ENCODE measurements at regions not wholly inside any gene's neighbourhood (a gene's known extent, or its start where the extent isn't known, plus 50 kb on each side); places are given as distances from the start of the nearest gene placed in this dataset.

DNA sequence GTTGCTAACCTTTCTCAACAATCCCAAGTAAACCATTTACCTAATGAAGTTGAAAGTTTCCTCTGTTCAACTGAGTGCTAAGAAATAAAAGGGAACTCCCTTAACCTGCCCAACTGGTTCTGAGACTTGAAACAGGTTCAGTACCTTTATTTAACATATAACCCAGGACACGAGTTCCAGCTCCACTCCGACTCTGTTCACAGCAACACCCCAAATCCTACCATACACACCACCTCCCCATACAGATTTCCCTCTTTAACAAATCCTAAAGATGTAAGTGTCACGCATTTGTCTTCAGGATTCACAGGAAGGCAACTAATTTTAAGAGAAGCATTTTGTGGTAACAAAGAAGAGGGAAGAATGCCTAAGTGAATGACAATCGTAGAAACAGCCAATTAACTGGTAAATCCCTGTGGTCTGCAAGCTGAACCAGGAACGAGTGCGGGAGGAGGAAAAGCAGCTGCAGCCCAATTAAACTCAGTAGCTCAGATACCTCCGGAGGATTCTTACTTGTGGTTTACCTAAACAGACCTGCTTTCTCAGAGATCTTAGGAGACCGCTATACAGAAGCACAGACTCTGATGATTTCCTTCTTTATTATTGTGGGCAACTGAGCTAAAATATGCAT, 134.5 kb upstream of the MAGI3 start:
- Histone ChIP-seq H3K4me1 (ENCODE audit: control insufficient read depth in 3 of 3, insufficient read depth in 2 of 3, low read depth in 1 of 3, low read length in 2 of 3) (peaks cover 0 to 36% (median 0%) of the 10 kb centered on the region in 3 donors), H3K27ac (ENCODE audit: low read depth in 1 of 3, low read length in 2 of 3) (peak overlapping the region in 2 of 3 donors; percentile 74), H3K36me3 (ENCODE audit: control insufficient read depth in 3 of 3, insufficient read depth in 2 of 3, low read depth in 1 of 3, low read length in 3 of 3) (no peaks in the 10 kb centered on the region), H3K4me3 (ENCODE audit: low read depth in 1 of 3, low read length in 3 of 3) (no peak overlapping the region), H3K27me3 (ENCODE audit: control insufficient read depth in 3 of 3, insufficient read depth in 3 of 3, low read length in 3 of 3) (no peaks in the 10 kb centered on the region), H3K9me3 (ENCODE audit: control insufficient read depth in 2 of 2, insufficient read depth in 1 of 2, low read depth in 1 of 2, low read length in 1 of 2) (no peaks in the 10 kb centered on the region)
- DNase-seq (peak; percentile 87 to 90), FAIRE-seq (no peak)
- WGBS, 3 donors, result 17 to 40% (median 26%) methylated on average over 8 of the region's 8 CpGs

DNA sequence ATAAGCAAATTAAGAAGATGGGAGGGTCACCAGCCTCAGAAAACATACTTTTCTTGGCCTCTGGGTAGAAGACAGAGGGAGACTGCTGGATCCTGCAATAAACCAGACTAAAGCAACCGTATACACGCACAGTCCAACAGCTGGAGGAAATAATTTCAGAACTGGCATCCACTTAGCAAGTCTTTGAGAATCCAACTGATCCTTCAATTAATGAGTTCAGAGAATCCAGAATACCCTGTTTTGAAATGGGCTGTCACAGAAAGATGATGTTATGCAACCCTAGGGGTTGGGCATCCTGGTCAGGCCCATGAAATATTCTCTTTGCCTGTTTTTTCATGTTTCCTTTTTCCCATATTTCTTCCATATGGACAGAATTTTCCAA, 134.0 kb upstream of the MAGI3 start:
- FAIRE-seq (no peak), DNase-seq (peak; percentile 32 to 50)
- Histone ChIP-seq H3K4me3 (ENCODE audit: low read depth in 1 of 3, low read length in 3 of 3) (no peak overlapping the region), H3K9me3 (ENCODE audit: control insufficient read depth in 2 of 2, insufficient read depth in 1 of 2, low read depth in 1 of 2, low read length in 1 of 2) (no peaks in the 10 kb centered on the region), H3K27me3 (ENCODE audit: control insufficient read depth in 3 of 3, insufficient read depth in 3 of 3, low read length in 3 of 3) (no peaks in the 10 kb centered on the region), H3K36me3 (ENCODE audit: control insufficient read depth in 3 of 3, insufficient read depth in 2 of 3, low read depth in 1 of 3, low read length in 3 of 3) (no peaks in the 10 kb centered on the region), H3K27ac (ENCODE audit: low read depth in 1 of 3, low read length in 2 of 3) (peak overlapping the region in 1 of 3 donors; percentile 74), H3K4me1 (ENCODE audit: control insufficient read depth in 3 of 3, insufficient read depth in 2 of 3, low read depth in 1 of 3, low read length in 2 of 3) (peaks cover 0 to 36% (median 0%) of the 10 kb centered on the region in 3 donors)
- WGBS, 3 donors, result 21 to 49% (median 42%) methylated on average over 2 of the region's 2 CpGs

DNA sequence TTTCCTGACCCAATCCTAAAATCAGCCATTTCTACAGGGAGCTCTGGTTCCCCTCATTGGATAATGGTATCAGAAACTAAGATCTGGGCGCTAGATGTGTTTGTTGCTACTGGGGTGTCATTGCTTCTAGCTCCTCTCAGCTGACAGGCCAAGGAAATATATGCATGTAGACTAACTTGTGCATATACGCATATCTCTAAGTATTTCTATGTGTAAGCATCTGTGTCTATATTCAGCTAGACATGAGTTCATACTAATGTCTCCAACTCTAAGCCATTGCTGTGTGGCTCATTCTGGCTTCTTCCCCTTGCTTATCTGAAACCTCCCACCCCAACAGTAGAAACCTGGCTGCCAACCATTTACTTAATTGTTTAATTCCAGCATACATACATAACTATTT, 130.3 kb upstream of the MAGI3 start:
- Histone ChIP-seq H3K4me1 (ENCODE audit: control insufficient read depth in 3 of 3, insufficient read depth in 2 of 3, low read depth in 1 of 3, low read length in 2 of 3) (peaks cover 0 to 16% (median 0%) of the 10 kb centered on the region in 3 donors), H3K27ac (ENCODE audit: low read depth in 1 of 3, low read length in 2 of 3) (no peak overlapping the region), H3K27me3 (ENCODE audit: control insufficient read depth in 3 of 3, insufficient read depth in 3 of 3, low read length in 3 of 3) (no peaks in the 10 kb centered on the region), H3K9me3 (ENCODE audit: control insufficient read depth in 2 of 2, insufficient read depth in 1 of 2, low read depth in 1 of 2, low read length in 1 of 2) (no peaks in the 10 kb centered on the region), H3K36me3 (ENCODE audit: control insufficient read depth in 3 of 3, insufficient read depth in 2 of 3, low read depth in 1 of 3, low read length in 3 of 3) (no peaks in the 10 kb centered on the region), H3K4me3 (ENCODE audit: low read depth in 1 of 3, low read length in 3 of 3) (no peak overlapping the region)
- FAIRE-seq (no peak), DNase-seq (no peak)
- 89 to 96% (median 90%) methylated on average over 2 of the region's 2 CpGs for WGBS, 3 donors

DNA sequence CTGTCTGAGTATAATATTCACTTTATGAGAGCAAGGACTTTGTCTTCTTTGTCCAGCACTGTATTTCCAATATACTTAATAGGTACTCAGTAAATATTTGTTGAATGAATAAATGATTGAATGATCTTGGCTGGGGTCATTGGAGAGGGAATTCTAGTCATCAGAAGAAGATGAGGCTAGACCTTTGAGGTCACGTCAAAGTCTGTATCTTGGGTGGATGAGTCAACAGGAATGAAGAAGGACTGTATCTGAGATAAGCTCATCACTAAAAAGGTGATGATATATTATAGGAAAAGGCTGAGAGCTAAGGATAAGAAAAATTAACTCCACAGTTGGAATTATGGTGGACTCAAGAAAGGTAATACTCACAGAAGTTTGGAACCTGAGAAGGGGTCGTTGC, 125.1 kb upstream of the MAGI3 start:
- no peak overlapping the region for H3K4me3 ChIP-seq (ENCODE audit: low read depth in 1 of 3, low read length in 3 of 3)
- no peak overlapping the region for H3K27ac ChIP-seq (ENCODE audit: low read depth in 1 of 3, low read length in 2 of 3)
- H3K36me3 ChIP-seq (ENCODE audit: control insufficient read depth in 3 of 3, insufficient read depth in 2 of 3, low read depth in 1 of 3, low read length in 3 of 3), result no peaks in the 10 kb centered on the region
- no peaks in the 10 kb centered on the region for H3K9me3 ChIP-seq (ENCODE audit: control insufficient read depth in 2 of 2, insufficient read depth in 1 of 2, low read depth in 1 of 2, low read length in 1 of 2)
- H3K4me1 ChIP-seq (ENCODE audit: control insufficient read depth in 3 of 3, insufficient read depth in 2 of 3, low read depth in 1 of 3, low read length in 2 of 3), result no peaks in the 10 kb centered on the region
- 80 to 85% (median 85%) methylated on average over 2 of the region's 2 CpGs for WGBS, 3 donors
- H3K27me3 ChIP-seq (ENCODE audit: control insufficient read depth in 3 of 3, insufficient read depth in 3 of 3, low read length in 3 of 3), result no peaks in the 10 kb centered on the region
- no peak for DNase-seq
- no peak for FAIRE-seq

DNA sequence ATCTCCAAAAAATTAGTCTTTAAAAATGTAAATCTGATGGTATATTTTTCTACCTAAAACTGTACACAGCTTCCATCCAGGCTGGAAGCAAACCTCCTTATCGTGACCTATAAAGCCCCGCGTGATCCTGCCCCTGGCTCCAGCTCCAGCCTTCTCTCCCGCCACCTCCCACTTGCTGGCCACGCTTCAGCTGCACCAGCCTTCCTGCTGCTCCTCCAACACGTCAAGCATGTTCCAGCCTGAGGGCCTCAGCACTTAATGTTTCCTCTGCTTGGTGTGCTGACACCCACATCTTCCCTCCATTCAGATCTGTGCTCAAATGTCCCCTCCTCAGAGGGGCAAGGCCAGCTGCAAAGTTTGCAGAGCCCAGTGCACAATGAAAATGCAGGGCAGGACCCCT, 123.5 kb upstream of the MAGI3 start:
- 90 to 93% (median 90%) methylated on average over 6 of the region's 6 CpGs for WGBS, 3 donors
- FAIRE-seq (no peak), DNase-seq (no peak)
- peaks cover 0 to 7% (median 2%) of the 10 kb centered on the region in 3 donors for H3K4me1 ChIP-seq (ENCODE audit: control insufficient read depth in 3 of 3, insufficient read depth in 2 of 3, low read depth in 1 of 3, low read length in 2 of 3)
- H3K27ac ChIP-seq (ENCODE audit: low read depth in 1 of 3, low read length in 2 of 3), result no peak overlapping the region
- no peaks in the 10 kb centered on the region for H3K9me3 ChIP-seq (ENCODE audit: control insufficient read depth in 2 of 2, insufficient read depth in 1 of 2, low read depth in 1 of 2, low read length in 1 of 2)
- no peak overlapping the region for H3K4me3 ChIP-seq (ENCODE audit: low read depth in 1 of 3, low read length in 3 of 3)
- H3K36me3 ChIP-seq (ENCODE audit: control insufficient read depth in 3 of 3, insufficient read depth in 2 of 3, low read depth in 1 of 3, low read length in 3 of 3), result no peaks in the 10 kb centered on the region
- H3K27me3 ChIP-seq (ENCODE audit: control insufficient read depth in 3 of 3, insufficient read depth in 3 of 3, low read length in 3 of 3), result no peaks in the 10 kb centered on the region

DNA sequence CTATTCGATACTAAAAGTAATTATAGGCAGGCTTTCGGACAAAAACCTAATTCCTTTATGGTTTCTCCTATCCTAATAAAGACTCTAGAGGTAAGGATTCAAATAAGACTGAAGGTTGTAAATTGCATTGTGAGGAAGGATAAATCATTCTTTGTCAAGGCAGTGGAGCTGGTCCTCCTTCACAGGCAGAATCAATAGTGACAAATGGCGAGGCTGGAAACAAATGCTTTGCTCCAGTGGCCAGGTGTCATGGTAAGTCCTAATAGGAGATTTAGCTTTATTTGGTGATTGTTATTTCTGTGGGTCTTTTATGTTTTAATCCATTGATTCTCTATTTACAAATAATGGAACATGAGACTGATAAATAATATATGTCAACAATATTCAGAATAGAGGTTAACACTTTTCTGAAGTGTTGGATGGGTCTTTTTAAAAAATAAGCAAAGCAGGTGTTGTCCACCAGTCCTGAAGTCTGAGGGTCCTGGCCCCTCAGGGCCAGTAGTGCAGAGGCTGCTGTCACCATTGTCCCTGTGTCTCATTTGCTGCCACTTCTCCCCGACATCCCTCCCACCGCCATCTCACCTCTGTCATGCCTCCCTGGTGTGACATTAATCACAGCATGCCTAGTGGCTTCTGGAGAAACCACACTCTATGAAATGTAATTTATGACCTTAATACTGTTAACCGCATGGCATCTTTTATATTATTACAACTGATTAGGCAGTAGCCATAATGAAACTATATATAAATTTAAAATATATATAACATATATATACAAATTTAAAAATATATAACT, 120.9 kb upstream of the MAGI3 start:
- Histone ChIP-seq H3K4me3 (ENCODE audit: low read depth in 1 of 3, low read length in 3 of 3) (no peak overlapping the region), H3K36me3 (ENCODE audit: control insufficient read depth in 3 of 3, insufficient read depth in 2 of 3, low read depth in 1 of 3, low read length in 3 of 3) (no peaks in the 10 kb centered on the region), H3K4me1 (ENCODE audit: control insufficient read depth in 3 of 3, insufficient read depth in 2 of 3, low read depth in 1 of 3, low read length in 2 of 3) (peaks cover 0 to 7% (median 2%) of the 10 kb centered on the region in 3 donors), H3K9me3 (ENCODE audit: control insufficient read depth in 2 of 2, insufficient read depth in 1 of 2, low read depth in 1 of 2, low read length in 1 of 2) (no peaks in the 10 kb centered on the region), H3K27ac (ENCODE audit: low read depth in 1 of 3, low read length in 2 of 3) (no peak overlapping the region), H3K27me3 (ENCODE audit: control insufficient read depth in 3 of 3, insufficient read depth in 3 of 3, low read length in 3 of 3) (no peaks in the 10 kb centered on the region)
- FAIRE-seq (no peak), DNase-seq (no peak)
- WGBS, 3 donors, result 78 to 89% (median 79%) methylated on average over 6 of the region's 6 CpGs

DNA sequence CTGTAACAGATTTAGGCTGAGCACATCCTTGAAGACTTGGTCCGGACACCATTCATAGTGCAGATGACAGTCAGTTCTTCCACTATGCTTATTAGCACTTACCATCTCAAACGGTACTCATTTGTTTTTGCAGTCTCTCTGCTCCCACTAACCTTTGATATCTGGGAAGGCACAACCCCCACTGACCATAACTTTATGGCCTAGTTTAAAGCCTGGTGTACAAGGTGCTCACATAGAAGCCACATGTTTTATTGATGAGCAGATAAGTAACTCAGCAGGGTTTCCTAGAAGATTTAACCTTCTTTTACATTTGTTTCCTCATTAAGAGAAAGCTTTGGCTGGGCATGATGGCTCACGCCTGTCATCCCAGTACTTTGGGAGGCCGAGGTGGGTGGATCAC, 119.3 kb upstream of the MAGI3 start:
- Histone ChIP-seq H3K27ac (ENCODE audit: low read depth in 1 of 3, low read length in 2 of 3) (peak overlapping the region in 1 of 3 donors; percentile 42), H3K36me3 (ENCODE audit: control insufficient read depth in 3 of 3, insufficient read depth in 2 of 3, low read depth in 1 of 3, low read length in 3 of 3) (no peaks in the 10 kb centered on the region), H3K4me3 (ENCODE audit: low read depth in 1 of 3, low read length in 3 of 3) (no peak overlapping the region), H3K4me1 (ENCODE audit: control insufficient read depth in 3 of 3, insufficient read depth in 2 of 3, low read depth in 1 of 3, low read length in 2 of 3) (peaks cover 0 to 7% (median 2%) of the 10 kb centered on the region in 3 donors), H3K27me3 (ENCODE audit: control insufficient read depth in 3 of 3, insufficient read depth in 3 of 3, low read length in 3 of 3) (no peaks in the 10 kb centered on the region), H3K9me3 (ENCODE audit: control insufficient read depth in 2 of 2, insufficient read depth in 1 of 2, low read depth in 1 of 2, low read length in 1 of 2) (no peaks in the 10 kb centered on the region)
- FAIRE-seq (no peak), DNase-seq (peak; percentile 81 to 89)
- 34 to 67% (median 35%) methylated on average over 4 of the region's 4 CpGs for WGBS, 3 donors

DNA sequence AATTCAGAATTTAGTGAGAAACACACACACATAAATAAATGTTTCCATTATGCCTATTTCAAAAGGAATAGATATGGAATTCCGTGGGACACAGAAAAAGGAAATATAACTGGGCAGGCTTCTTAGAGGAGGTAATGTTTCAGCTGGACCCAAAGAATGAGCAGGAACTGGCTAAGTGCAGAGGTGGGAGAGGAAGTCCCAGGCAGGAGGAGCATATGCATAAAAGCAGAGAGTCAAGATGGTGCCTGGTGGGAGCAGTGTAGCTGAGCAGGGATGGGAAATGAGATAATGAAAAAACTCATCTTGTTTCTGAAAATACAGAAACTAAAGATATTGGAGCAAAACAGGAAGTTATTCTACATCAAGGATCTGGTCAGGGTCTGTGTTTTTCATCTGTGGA, 115.2 kb upstream of the MAGI3 start:
- no peak for FAIRE-seq
- Histone ChIP-seq H3K27me3 (ENCODE audit: control insufficient read depth in 3 of 3, insufficient read depth in 3 of 3, low read length in 3 of 3) (no peaks in the 10 kb centered on the region), H3K27ac (ENCODE audit: low read depth in 1 of 3, low read length in 2 of 3) (no peak overlapping the region), H3K4me3 (ENCODE audit: low read depth in 1 of 3, low read length in 3 of 3) (no peak overlapping the region), H3K4me1 (ENCODE audit: control insufficient read depth in 3 of 3, insufficient read depth in 2 of 3, low read depth in 1 of 3, low read length in 2 of 3) (peaks cover 0 to 13% (median 2%) of the 10 kb centered on the region in 3 donors), H3K9me3 (ENCODE audit: control insufficient read depth in 2 of 2, insufficient read depth in 1 of 2, low read depth in 1 of 2, low read length in 1 of 2) (no peaks in the 10 kb centered on the region), H3K36me3 (ENCODE audit: control insufficient read depth in 3 of 3, insufficient read depth in 2 of 3, low read depth in 1 of 3, low read length in 3 of 3) (no peaks in the 10 kb centered on the region)
- 67 to 82% (median 71%) methylated on average over 1 of the region's 1 CpG for WGBS, 3 donors
- no peak for DNase-seq
